ENCODE measurements at regions not wholly inside any gene's neighbourhood (a gene's known extent, or its start where the extent isn't known, plus 50 kb on each side); places are given as distances from the start of the nearest gene placed in this dataset.

GRCh38 chr2:239498981-239499634 lies 98.3 kb upstream of the HDAC4 start:
- no peak for TF ChIP-seq CTCF (IDR thresholded peaks at IDR 0.05)
- ATAC-seq (ENCODE audit: low FRiP score) (peak; percentile 45), DNase-seq (ENCODE audit: low spot score) (no peak)

- DNase-seq (ENCODE audit: low spot score) (no peak), ATAC-seq (ENCODE audit: low FRiP score) (no peak)
- TF ChIP-seq CTCF (IDR thresholded peaks at IDR 0.05) = no peak
These were observed 97.8 kb upstream of the HDAC4 start for GRCh38 chr2:239498576-239498975.

GRCh38 chr2:239496700-239497099 lies 95.9 kb upstream of the HDAC4 start:
- ATAC-seq (ENCODE audit: low FRiP score) (no peak), DNase-seq (ENCODE audit: low spot score) (no peak)
- no peak for TF ChIP-seq CTCF (IDR thresholded peaks at IDR 0.05)

GRCh38 chr2:239495791-239496233 lies 95.0 kb upstream of the HDAC4 start:
- no peak for TF ChIP-seq CTCF (IDR thresholded peaks at IDR 0.05)
- ATAC-seq (ENCODE audit: low FRiP score) (no peak), DNase-seq (ENCODE audit: low spot score) (no peak)

- ATAC-seq (ENCODE audit: low FRiP score) = no peak
- TF ChIP-seq CTCF (IDR thresholded peaks at IDR 0.05) = no peak
- no peak for DNase-seq (ENCODE audit: low spot score)
These were observed 94.4 kb upstream of the HDAC4 start for GRCh38 chr2:239495175-239495574.

- no peak for ATAC-seq (ENCODE audit: low FRiP score)
- no peak for TF ChIP-seq CTCF (IDR thresholded peaks at IDR 0.05)
These were observed 93.8 kb upstream of the HDAC4 start for GRCh38 chr2:239494578-239494977.

GRCh38 chr2:239489481-239489880 lies 88.7 kb upstream of the HDAC4 start:
- DNase-seq (ENCODE audit: low spot score) = no peak
- no peak for TF ChIP-seq CTCF (IDR thresholded peaks at IDR 0.05)
- ATAC-seq (ENCODE audit: low FRiP score) = no peak

More at GRCh38 chr2:239494578-239494977, 93.8 kb upstream of the HDAC4 start:
- DNase-seq (ENCODE audit: low spot score) = no peak

Data from omental fat pad (tissue), 3 donors.